Activated CD8-positive, alpha-beta T cell treated with anti-CD3 and anti-CD28 coated beads for 36 hours (primary cell): ENCODE measurements at regions not wholly inside any gene's neighbourhood (a gene's known extent, or its start where the extent isn't known, plus 50 kb on each side); places are given as distances from the start of the nearest gene placed in this dataset.

Experiments used
- ATAC-seq: fragments of 200-7000 bp; cut with Tn5 transposase; one replicate; pipeline ENCODE4 v1.10.0; 2021; ENCODE audit warnings: mild to moderate bottlenecking, moderate library complexity
- CTCF ChIA-PET: fragments of 350-600 bp; sonication (Branson Sonifier 250); formaldehyde crosslinking; loops from one replicate; lab custom pipeline; 2021; ENCODE audit warnings: antibody characterized with exemption; lab: Charles Lee
- POLR2A ChIA-PET: fragments of 350-600 bp; sonication (Branson Sonifier 250); formaldehyde crosslinking; loops from one replicate; lab custom pipeline; 2021; ENCODE audit warnings: antibody characterized with exemption; lab: Charles Lee
- DNase-seq: peaks from one replicate; pipeline ENCODE4 v3.0.0-alpha.2; 2020
- H3K27ac Mint-ChIP-seq: one replicate; pipeline ENCODE4 v1.8.0; 2021; ENCODE audit warnings: mild to moderate bottlenecking, mixed read lengths
- H3K27me3 Mint-ChIP-seq: one replicate; pipeline ENCODE4 v1.8.0; 2021; ENCODE audit warnings: mixed read lengths
- H3K36me3 Mint-ChIP-seq: one replicate; pipeline ENCODE4 v1.8.0; 2021; ENCODE audit warnings: low read depth, mixed read lengths
- H3K4me1 Mint-ChIP-seq: one replicate; pipeline ENCODE4 v1.8.0; 2021; ENCODE audit warnings: low read depth, mixed read lengths
- H3K4me3 Mint-ChIP-seq: one replicate; pipeline ENCODE4 v1.8.0; 2021; ENCODE audit warnings: mild to moderate bottlenecking, moderate library complexity, mixed read lengths
- H3K9me3 Mint-ChIP-seq: one replicate; pipeline ENCODE4 v1.8.0; 2021; ENCODE audit warnings: mixed read lengths
- intact Hi-C: fragments of 100-400 bp; cut with micrococcal nuclease; formaldehyde crosslinking; loops from one replicate; pipeline ENCODE4 v1.10.0; 2022
- TF ChIP-seq, protein P1 (sequence below): fragments of 200-600 bp; IDR thresholded peaks from one replicate; pipeline ENCODE4 v1.8.0; 2022; ENCODE audit warnings: antibody characterized with exemption, mild to moderate bottlenecking

GRCh38 chr7:41459183-41459582, 243.7 kb downstream of the INHBA start:
- Mint-ChIP-seq H3K27me3 (no peaks in the 10 kb centered on the region), H3K27ac (no peak overlapping the region), H3K4me3 (no peak overlapping the region), H3K36me3 (no peaks in the 10 kb centered on the region), H3K9me3 (peaks cover 5% of the 10 kb centered on the region), H3K4me1 (no peaks in the 10 kb centered on the region)
- intact Hi-C loops: no loop called here
- ATAC-seq (no peak), DNase-seq (no peak)
- ChIA-PET POLR2A (no interaction called here), CTCF (no interaction called here)
- TF ChIP-seq, protein P1, sequence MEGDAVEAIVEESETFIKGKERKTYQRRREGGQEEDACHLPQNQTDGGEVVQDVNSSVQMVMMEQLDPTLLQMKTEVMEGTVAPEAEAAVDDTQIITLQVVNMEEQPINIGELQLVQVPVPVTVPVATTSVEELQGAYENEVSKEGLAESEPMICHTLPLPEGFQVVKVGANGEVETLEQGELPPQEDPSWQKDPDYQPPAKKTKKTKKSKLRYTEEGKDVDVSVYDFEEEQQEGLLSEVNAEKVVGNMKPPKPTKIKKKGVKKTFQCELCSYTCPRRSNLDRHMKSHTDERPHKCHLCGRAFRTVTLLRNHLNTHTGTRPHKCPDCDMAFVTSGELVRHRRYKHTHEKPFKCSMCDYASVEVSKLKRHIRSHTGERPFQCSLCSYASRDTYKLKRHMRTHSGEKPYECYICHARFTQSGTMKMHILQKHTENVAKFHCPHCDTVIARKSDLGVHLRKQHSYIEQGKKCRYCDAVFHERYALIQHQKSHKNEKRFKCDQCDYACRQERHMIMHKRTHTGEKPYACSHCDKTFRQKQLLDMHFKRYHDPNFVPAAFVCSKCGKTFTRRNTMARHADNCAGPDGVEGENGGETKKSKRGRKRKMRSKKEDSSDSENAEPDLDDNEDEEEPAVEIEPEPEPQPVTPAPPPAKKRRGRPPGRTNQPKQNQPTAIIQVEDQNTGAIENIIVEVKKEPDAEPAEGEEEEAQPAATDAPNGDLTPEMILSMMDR: no peak

DNA sequence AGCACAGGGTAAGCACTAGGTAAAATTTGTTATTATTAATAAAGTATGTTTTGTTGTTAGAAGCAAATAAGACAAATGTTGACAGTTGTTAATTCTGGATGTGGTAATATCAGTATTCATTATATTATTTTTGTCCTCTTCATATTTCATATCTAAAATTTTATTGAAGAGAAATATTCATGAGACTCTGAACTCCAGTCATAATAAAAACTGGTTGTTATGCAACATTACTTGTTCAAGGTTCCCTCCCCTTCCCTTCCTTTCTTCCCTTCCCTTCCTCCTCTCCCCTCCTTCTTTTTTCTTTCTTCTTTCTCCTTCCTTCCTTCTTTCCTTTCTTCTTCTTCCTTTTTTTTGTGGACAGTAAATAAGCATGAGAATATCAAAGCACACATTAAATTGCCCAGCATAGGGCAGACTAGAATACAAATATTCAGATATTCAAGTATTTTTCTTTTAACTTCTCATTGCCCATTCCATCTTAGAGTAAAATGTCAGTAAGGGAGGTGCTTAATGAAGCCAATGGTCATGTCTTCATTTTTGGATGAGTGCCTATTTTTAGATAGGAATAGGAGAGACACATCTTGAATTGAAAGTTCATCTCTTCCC, 245.0 kb downstream of the INHBA start:
- Mint-ChIP-seq H3K9me3 (peaks cover 7% of the 10 kb centered on the region), H3K4me3 (no peak overlapping the region), H3K27me3 (no peaks in the 10 kb centered on the region), H3K36me3 (no peaks in the 10 kb centered on the region), H3K27ac (no peak overlapping the region), H3K4me1 (no peaks in the 10 kb centered on the region)
- TF ChIP-seq, protein P1: no peak
- ChIA-PET CTCF (no interaction called here), POLR2A (no interaction called here)
- intact Hi-C loops: no loop called here
- no peak for DNase-seq
- no peak for ATAC-seq

GRCh38 chr7:41451826-41452225, 251.1 kb downstream of the INHBA start:
- Mint-ChIP-seq H3K9me3 (peaks cover 1% of the 10 kb centered on the region), H3K27ac (no peak overlapping the region), H3K36me3 (no peaks in the 10 kb centered on the region), H3K27me3 (no peaks in the 10 kb centered on the region), H3K4me3 (no peak overlapping the region), H3K4me1 (no peaks in the 10 kb centered on the region)
- ChIA-PET POLR2A (no interaction called here), CTCF (no interaction called here)
- ATAC-seq (no peak), DNase-seq (no peak)
- TF ChIP-seq, protein P1: no peak
- intact Hi-C loops: no loop called here

DNA sequence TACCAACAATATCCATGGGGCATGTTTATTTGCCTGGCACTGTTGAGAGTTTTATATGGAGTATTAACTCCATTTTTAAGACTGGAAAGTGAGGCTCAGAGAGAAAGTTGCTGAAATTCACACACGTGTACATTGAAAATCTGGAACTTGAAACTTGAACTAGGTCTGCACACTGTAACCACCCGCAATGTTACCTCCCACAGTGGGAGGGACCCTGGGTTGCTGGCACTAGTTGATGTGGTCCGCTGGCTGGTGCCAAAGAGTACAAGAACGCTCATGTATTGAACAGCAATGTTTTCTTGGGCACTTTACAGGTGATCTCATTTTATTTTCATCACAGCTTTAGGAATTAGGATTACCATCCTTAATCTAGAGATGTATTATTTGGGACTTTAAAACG, 253.2 kb downstream of the INHBA start:
- ChIA-PET POLR2A (no interaction called here), CTCF (no interaction called here)
- ATAC-seq: no peak
- H3K27me3 Mint-ChIP-seq: no peaks in the 10 kb centered on the region
- intact Hi-C loops: no loop called here
- H3K27ac Mint-ChIP-seq: no peak overlapping the region
- peaks cover 1% of the 10 kb centered on the region for H3K9me3 Mint-ChIP-seq
- H3K36me3 Mint-ChIP-seq: no peaks in the 10 kb centered on the region
- TF ChIP-seq, protein P1: no peak
- H3K4me3 Mint-ChIP-seq: no peak overlapping the region
- no peak for DNase-seq
- no peaks in the 10 kb centered on the region for H3K4me1 Mint-ChIP-seq

GRCh38 chr7:41449286-41449685, 253.6 kb downstream of the INHBA start:
- intact Hi-C loops: no loop called here
- ChIA-PET CTCF (no interaction called here), POLR2A (interaction anchor here (0.5 to 1.0 kb wide), 2 partner anchors 108 to 1535 kb away, joined by 3 read pairs; no protein-coding TSS in a partner anchor)
- TF ChIP-seq, protein P1: no peak
- Mint-ChIP-seq H3K4me3 (no peak overlapping the region), H3K4me1 (no peaks in the 10 kb centered on the region), H3K27ac (no peak overlapping the region), H3K36me3 (no peaks in the 10 kb centered on the region), H3K9me3 (peaks cover 1% of the 10 kb centered on the region), H3K27me3 (no peaks in the 10 kb centered on the region)
- no peak for DNase-seq
- no peak for ATAC-seq
